Thyroid gland (tissue), 4 donors: ENCODE measurements at regions not wholly inside any gene's neighbourhood (a gene's known extent, or its start where the extent isn't known, plus 50 kb on each side); places are given as distances from the start of the nearest gene placed in this dataset.

Source experiments
- POLR2A ChIP-seq, 2 donors: fragments of 450-650 bp; IDR thresholded peaks; one replicate each; pipeline ENCODE4 v1.6.1; 2017; ENCODE audit warnings: antibody characterized with exemption in 2 of 2, mild to moderate bottlenecking in 2 of 2, moderate library complexity in 1 of 2
- TF ChIP-seq, protein P1 (sequence below), 6 experiments: fragments of 200-600 bp in 3 of 6; fragments of 450-650 bp in 3 of 6; sonication (generic) in 3 of 6; IDR thresholded peaks; one replicate each; pipeline ENCODE4 v1.5.1; 2016 to 2019; ENCODE audit warnings: antibody characterized with exemption in 6 of 6, mild to moderate bottlenecking in 2 of 6, inconsistent platforms in 1 of 6, moderate library complexity in 1 of 6

DNA sequence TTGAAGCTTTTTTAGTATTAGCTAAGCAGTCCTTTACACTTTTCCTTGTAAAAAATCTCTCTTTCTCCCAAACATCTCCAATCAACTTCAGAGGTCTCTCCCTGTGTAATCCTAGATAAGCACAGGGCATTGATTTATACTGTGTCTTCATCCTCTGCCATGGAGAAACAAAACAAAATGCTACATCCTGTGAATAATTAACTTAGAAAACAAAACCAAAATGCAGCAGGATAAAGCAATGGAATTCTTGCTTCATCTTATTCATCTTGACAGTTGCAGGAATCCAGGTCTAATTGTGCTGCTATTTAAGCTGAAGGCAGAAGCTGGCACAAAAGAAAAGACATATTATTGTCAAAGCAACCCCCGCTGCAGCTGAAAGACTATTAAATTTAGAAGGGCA, 641.5 kb upstream of the SORCS1 start:
- TF ChIP-seq, protein P1, sequence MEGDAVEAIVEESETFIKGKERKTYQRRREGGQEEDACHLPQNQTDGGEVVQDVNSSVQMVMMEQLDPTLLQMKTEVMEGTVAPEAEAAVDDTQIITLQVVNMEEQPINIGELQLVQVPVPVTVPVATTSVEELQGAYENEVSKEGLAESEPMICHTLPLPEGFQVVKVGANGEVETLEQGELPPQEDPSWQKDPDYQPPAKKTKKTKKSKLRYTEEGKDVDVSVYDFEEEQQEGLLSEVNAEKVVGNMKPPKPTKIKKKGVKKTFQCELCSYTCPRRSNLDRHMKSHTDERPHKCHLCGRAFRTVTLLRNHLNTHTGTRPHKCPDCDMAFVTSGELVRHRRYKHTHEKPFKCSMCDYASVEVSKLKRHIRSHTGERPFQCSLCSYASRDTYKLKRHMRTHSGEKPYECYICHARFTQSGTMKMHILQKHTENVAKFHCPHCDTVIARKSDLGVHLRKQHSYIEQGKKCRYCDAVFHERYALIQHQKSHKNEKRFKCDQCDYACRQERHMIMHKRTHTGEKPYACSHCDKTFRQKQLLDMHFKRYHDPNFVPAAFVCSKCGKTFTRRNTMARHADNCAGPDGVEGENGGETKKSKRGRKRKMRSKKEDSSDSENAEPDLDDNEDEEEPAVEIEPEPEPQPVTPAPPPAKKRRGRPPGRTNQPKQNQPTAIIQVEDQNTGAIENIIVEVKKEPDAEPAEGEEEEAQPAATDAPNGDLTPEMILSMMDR (IDR thresholded peaks at IDR 0.05): no peak
- TF ChIP-seq POLR2A (IDR thresholded peaks at IDR 0.05): no peak
